Smooth muscle cell (in vitro differentiated cells): ENCODE measurements at regions not wholly inside any gene's neighbourhood (a gene's known extent, or its start where the extent isn't known, plus 50 kb on each side); places are given as distances from the start of the nearest gene placed in this dataset.

Experiments used
- DNase-seq: peaks from one replicate; lab custom pipeline; 2025; ENCODE audit not compliant: unreplicated experiment; lab: John Stamatoyannopoulos, UW
- H2AFZ ChIP-seq: fragments of 200-600 bp; sonication (generic); 2 replicates; pipeline ENCODE4 v1.6.0; 2016; ENCODE audit warnings: antibody characterized with exemption, low read depth, mild to moderate bottlenecking
- H3F3A ChIP-seq: fragments of 200-600 bp; sonication (generic); 2 replicates; pipeline ENCODE4 v1.6.0; 2017; ENCODE audit warnings: antibody characterized with exemption, low read depth
- H3K27ac ChIP-seq: fragments of 200-600 bp; sonication (generic); 2 replicates; pipeline ENCODE4 v1.5.1; 2016; ENCODE audit warnings: low read depth, mild to moderate bottlenecking
- H3K27me3 ChIP-seq: fragments of 200-600 bp; sonication (generic); 2 replicates; pipeline ENCODE4 v1.6.1; 2016; ENCODE audit warnings: low read depth, mild to moderate bottlenecking
- H3K36me3 ChIP-seq: fragments of 200-600 bp; sonication (generic); 2 replicates; pipeline ENCODE4 v1.5.1; 2016; ENCODE audit warnings: low read depth
- H3K4me1 ChIP-seq: fragments of 200-600 bp; sonication (generic); 2 replicates; pipeline ENCODE4 v1.5.1; 2016; ENCODE audit warnings: low read depth
- H3K4me2 ChIP-seq: fragments of 200-600 bp; sonication (generic); 2 replicates; pipeline ENCODE4 v1.6.0; 2016; ENCODE audit warnings: mild to moderate bottlenecking
- H3K4me3 ChIP-seq: fragments of 200-600 bp; sonication (generic); 2 replicates; pipeline ENCODE4 v1.5.1; 2016; ENCODE audit warnings: mild to moderate bottlenecking
- H3K79me2 ChIP-seq: fragments of 200-600 bp; sonication (generic); 2 replicates; pipeline ENCODE4 v1.6.0; 2016; ENCODE audit warnings: low read depth, mild to moderate bottlenecking
- H3K9ac ChIP-seq: fragments of 200-600 bp; sonication (generic); 2 replicates; pipeline ENCODE4 v1.6.0; 2016; ENCODE audit warnings: low read depth
- H3K9me3 ChIP-seq: fragments of 200-600 bp; sonication (generic); replicated peaks from 2 replicates; pipeline ENCODE4 v1.5.1; 2016; ENCODE audit warnings: low read depth
- H4K20me1 ChIP-seq: fragments of 200-600 bp; sonication (generic); 2 replicates; pipeline ENCODE4 v1.6.0; 2016; ENCODE audit warnings: low read depth
- CTCF ChIP-seq: fragments of 200-600 bp; sonication (generic); IDR thresholded peaks from 2 replicates; pipeline ENCODE4 v1.5.1; 2017; ENCODE audit warnings: borderline replicate concordance, mild to moderate bottlenecking, antibody characterized with exemption; ENCODE audit not compliant: insufficient read depth, poor library complexity, severe bottlenecking
- WGBS: methylation state at CpG from one replicate; pipeline ENCODE4 v1.1.7; 2016; ENCODE audit warnings: low lambda C conversion rate; 5-methylcytosine and 5-hydroxymethylcytosine counted together

GRCh38 chr6:74807674-74808073 lies 398.2 kb downstream of the COL12A1 start:
- H3K4me1 ChIP-seq: no peaks in the 10 kb centered on the region
- no peak overlapping the region for H3K9ac ChIP-seq
- no peak for DNase-seq
- 88% methylated on average over 2 of the region's 2 CpGs for WGBS
- no peak overlapping the region for H2AFZ ChIP-seq
- H3K4me3 ChIP-seq: no peak overlapping the region
- H3K79me2 ChIP-seq: no peaks in the 10 kb centered on the region
- TF ChIP-seq CTCF: no peak
- no peak overlapping the region for H3K4me2 ChIP-seq
- no peak overlapping the region for H3K27ac ChIP-seq
- no peaks in the 10 kb centered on the region for H4K20me1 ChIP-seq
- H3K36me3 ChIP-seq: no peaks in the 10 kb centered on the region
- H3F3A ChIP-seq: no peaks in the 10 kb centered on the region
- H3K27me3 ChIP-seq: no peaks in the 10 kb centered on the region
- no peaks in the 10 kb centered on the region for H3K9me3 ChIP-seq

- no peaks in the 10 kb centered on the region for H4K20me1 ChIP-seq
- H3K4me3 ChIP-seq: no peak overlapping the region
- no peaks in the 10 kb centered on the region for H3K9me3 ChIP-seq
- H3K27ac ChIP-seq: no peak overlapping the region
- H3K4me2 ChIP-seq: no peak overlapping the region
- H2AFZ ChIP-seq: no peak overlapping the region
- 81% methylated on average over 5 of the region's 5 CpGs for WGBS
- DNase-seq: no peak
- H3K4me1 ChIP-seq: no peaks in the 10 kb centered on the region
- H3K79me2 ChIP-seq: no peaks in the 10 kb centered on the region
- no peaks in the 10 kb centered on the region for H3K36me3 ChIP-seq
- no peak overlapping the region for H3K9ac ChIP-seq
- no peak for TF ChIP-seq CTCF
- H3F3A ChIP-seq: no peaks in the 10 kb centered on the region
- no peaks in the 10 kb centered on the region for H3K27me3 ChIP-seq
Observed at GRCh38 chr6:74805916-74806696, 399.7 kb downstream of the COL12A1 start.

- no peak for TF ChIP-seq CTCF
- Histone ChIP-seq H3F3A (no peaks in the 10 kb centered on the region), H3K4me1 (no peaks in the 10 kb centered on the region), H3K9me3 (no peaks in the 10 kb centered on the region), H3K4me3 (no peak overlapping the region), H3K4me2 (no peak overlapping the region), H3K27me3 (no peaks in the 10 kb centered on the region), H3K79me2 (no peaks in the 10 kb centered on the region), H2AFZ (no peak overlapping the region), H3K36me3 (no peaks in the 10 kb centered on the region), H4K20me1 (no peaks in the 10 kb centered on the region), H3K27ac (no peak overlapping the region), H3K9ac (no peak overlapping the region)
- no peak for DNase-seq
- WGBS: 78% methylated on average over 1 of the region's 1 CpG
Observed at GRCh38 chr6:74798302-74798701, 407.6 kb downstream of the COL12A1 start.

- TF ChIP-seq CTCF: no peak
- 28% methylated on average over 3 of the region's 3 CpGs for WGBS
- Histone ChIP-seq H4K20me1 (no peaks in the 10 kb centered on the region), H3F3A (no peaks in the 10 kb centered on the region), H3K9me3 (no peaks in the 10 kb centered on the region), H3K36me3 (no peaks in the 10 kb centered on the region), H3K27ac (no peak overlapping the region), H3K79me2 (no peaks in the 10 kb centered on the region), H3K9ac (no peak overlapping the region), H3K27me3 (no peaks in the 10 kb centered on the region), H3K4me3 (no peak overlapping the region), H3K4me1 (no peaks in the 10 kb centered on the region), H3K4me2 (no peak overlapping the region), H2AFZ (no peak overlapping the region)
- no peak for DNase-seq
Observed at GRCh38 chr6:74785236-74785635, 420.6 kb downstream of the COL12A1 start.
